ENCODE measurements at regions not wholly inside any gene's neighbourhood (a gene's known extent, or its start where the extent isn't known, plus 50 kb on each side); places are given as distances from the start of the nearest gene placed in this dataset.
"Not testable (repeated sequence)": the region's sequence is repeated elsewhere in the genome, so short reads cannot be mapped to it uniquely, and the experiment has no call there.

DNA sequence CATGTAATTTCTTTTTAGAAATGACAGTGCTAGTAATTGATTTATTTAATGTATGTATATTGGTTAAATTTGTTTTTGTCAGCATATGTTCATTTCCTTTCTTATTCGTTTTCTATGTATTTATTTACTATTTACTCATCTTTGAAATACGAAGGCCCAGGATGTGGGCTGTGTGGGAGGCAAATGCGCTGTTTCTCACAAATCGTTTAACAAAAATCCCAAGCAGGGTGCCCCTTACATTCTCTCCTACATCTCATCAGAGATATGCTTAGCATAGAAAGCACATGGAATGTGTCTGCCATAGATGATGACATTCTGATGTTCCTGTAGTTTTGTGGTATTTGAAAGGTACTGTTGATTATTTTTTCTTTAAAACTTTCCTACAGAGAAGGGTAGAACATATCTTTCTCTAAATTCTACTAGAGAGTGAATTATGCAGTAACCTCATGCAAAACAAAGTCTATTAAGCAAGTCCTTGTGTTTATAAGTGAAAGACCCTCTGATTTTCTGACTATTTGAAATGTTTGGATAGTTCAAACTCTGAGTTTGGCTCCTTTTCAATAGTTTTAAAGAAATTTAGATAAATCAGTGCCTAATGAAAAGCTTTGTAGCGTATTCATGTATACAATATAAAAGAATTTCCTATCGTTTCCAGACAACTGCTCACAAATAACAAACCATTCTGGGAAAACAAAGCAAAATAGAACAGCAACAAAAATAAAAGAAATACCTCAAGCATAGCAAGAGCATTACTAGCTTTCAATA is 111.1 kb upstream of the VGLL3 start:
- no peak for DNase-seq

- not testable (repeated sequence) for DNase-seq
Measured at GRCh38 chr3:87097733-87098132, 106.8 kb upstream of the VGLL3 start.

- no peak for DNase-seq
Measured at GRCh38 chr3:87090631-87091030, 99.7 kb upstream of the VGLL3 start.

- peak; percentile 52 to 83 for DNase-seq
Measured at GRCh38 chr3:87088993-87089841, 98.3 kb upstream of the VGLL3 start.

- no peak for DNase-seq
Measured at GRCh38 chr3:87088430-87088992, 97.6 kb upstream of the VGLL3 start.

- DNase-seq: no peak
Measured at GRCh38 chr3:87084868-87085267, 93.9 kb upstream of the VGLL3 start.

DNA sequence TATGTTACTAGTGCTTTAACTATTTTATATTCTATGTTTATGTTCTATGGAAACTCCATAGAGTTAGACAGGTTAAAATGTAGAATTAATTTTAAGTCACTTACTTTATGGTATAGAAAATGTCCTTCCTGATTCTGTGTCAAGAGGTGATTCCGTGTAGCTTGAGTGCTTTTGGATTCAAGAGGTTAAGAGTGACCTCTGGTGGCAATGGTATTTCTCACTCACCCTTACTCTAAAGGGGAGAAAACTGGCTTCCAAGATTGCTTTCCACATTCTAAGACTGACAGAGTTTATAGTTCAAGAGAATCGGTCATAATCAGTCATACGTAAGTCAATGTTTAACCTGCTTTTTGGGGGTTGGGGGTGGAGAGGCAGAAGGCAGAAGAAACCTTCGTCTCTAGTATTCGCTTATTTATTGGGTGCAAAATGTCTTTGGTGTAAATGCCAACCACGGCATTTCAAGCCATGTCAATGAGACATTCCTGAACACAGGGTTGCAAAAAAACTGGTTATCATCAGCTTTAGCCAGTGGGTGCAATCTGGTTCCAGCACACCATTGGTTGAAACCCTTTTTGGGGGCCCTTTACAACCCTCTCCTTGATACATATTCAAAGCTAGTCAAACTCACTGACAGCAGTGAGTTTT is 92.0 kb upstream of the VGLL3 start:
- peak; percentile 3 to 61 for DNase-seq

DNA sequence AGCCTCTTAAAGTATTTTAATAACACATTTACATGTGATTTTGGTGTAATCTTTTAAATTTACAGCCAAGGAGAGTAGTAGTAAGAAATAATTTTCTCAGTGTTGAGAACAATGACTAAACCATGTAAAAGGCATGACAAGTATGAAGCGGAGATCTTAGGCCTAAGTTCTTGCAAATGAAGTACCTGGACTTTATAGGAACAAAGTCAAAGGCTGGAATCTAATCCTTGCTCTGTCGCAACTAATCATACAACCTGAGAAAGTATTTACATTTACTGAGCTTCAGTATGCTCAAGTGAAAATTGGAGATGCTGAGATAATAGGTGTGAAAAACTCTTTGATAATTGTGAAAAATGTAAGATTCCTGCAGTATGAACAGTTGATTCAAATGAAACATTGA is 86.4 kb upstream of the VGLL3 start:
- no peak for DNase-seq

- DNase-seq: no peak
Measured at GRCh38 chr3:87076946-87077345, 86.0 kb upstream of the VGLL3 start.

- no peak for DNase-seq
Measured at GRCh38 chr3:87073496-87074145, 82.7 kb upstream of the VGLL3 start.

DNA sequence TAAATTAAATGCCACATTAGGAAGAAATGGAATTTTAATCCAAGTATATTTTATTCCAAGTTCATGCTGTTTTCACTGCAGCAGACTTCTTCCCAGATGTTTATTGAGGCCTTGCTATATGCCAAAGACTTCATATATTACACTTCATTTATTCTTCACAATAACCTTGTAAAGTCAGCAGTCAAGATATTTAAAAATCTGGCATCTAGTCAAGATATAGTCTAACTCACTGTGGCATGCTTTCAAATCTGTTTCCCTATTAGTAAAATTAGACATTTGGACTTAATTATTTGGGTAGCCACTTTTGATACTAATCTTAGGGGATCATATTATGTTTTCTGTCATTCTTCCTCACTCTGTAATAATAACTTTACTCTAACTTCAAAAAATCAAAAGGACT is 81.5 kb upstream of the VGLL3 start:
- no peak for DNase-seq

- DNase-seq: no peak
Measured at GRCh38 chr3:87069971-87070370, 79.0 kb upstream of the VGLL3 start.

GRCh38 chr3:87069021-87069420 is 78.1 kb upstream of the VGLL3 start:
- no peak for DNase-seq

DNA sequence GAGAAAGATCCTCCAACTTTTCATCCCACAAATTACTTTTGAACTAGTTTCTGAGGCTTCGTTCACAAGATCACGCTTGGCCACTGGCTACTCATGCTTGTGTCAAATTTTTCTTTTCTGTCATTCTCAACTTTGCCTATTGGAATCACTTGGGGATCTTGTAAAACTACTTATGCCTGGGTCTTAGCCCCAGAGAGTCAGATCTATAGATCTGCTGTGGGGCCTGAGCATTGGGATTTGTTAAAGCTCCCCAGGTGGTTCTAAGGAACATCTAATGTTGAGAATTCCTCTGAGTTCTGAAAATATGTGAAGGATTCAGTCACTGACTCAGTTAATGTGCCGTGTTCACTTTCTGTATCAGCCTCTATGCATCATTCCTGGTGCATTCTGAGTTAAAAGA is 71.7 kb upstream of the VGLL3 start:
- no peak for DNase-seq

- no peak for DNase-seq
Measured at GRCh38 chr3:87057474-87057873, 66.5 kb upstream of the VGLL3 start.

GRCh38 chr3:87053553-87053952 is 62.6 kb upstream of the VGLL3 start:
- no peak for DNase-seq

DNA sequence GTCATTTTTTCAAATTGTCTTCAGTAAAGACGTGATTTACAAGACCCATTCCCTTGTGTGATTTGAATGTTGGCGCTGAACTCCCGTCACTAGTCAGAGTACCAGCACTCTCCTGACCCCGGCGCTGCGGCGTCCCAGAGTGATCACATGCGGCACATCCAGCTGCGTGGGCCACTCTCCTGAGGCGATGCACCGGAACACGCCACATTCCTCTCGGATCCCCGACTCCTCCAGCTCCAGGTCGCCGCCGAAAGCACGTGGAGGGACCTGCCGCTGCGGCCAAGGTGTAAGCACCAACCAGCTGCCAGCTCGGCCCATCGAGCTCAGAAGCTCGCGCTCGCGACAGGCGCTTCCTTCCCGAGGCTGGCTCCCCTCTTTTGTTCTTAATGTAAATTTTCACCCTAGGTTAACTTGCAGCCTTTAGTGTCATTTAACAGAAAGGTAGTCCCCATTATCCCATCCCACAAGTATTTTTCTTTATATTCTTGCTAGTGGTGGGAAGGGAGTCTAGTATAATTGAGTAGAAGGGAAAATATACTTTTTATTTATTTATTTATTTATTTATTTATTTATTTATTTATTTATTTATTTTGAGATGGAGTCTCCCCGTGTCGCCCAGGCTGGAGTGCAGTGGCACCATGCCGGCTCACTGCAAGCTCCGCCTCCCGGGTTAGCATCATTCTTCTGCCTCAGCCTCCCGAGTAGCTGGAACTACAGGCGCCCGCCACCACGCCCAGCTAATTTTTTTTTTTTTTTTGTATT is 61.7 kb upstream of the VGLL3 start:
- DNase-seq: no peak

- no peak for DNase-seq
Measured at GRCh38 chr3:87047852-87048251, 56.9 kb upstream of the VGLL3 start.

GRCh38 chr3:87046241-87046640 is 55.3 kb upstream of the VGLL3 start:
- DNase-seq: no peak

- DNase-seq: no peak
Measured at GRCh38 chr3:87045473-87045872, 54.5 kb upstream of the VGLL3 start.

DNA sequence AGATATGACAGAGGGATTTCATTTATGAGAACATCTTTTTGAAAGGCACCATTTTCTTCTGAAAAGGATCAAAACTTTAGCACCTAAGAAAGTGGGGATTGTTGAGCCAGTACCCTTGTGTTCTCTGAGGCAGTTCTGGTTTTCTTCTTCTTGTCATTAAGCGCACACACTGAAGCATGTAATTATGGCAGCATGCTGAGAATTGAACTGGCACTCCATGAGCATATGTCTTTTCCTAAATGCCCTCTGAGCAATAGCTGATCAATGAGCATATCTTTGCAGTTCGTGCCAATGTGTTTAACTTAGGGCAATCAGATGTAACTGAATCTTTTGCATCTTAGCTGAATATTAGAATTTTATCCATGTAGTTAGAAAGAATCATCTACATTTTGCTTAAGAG is 53.9 kb upstream of the VGLL3 start:
- DNase-seq: no peak

- no peak for DNase-seq
Measured at GRCh38 chr3:87044409-87044808, 53.5 kb upstream of the VGLL3 start.
